Psoas muscle (tissue), 7 donors: ENCODE measurements at regions not wholly inside any gene's neighbourhood (a gene's known extent, or its start where the extent isn't known, plus 50 kb on each side); places are given as distances from the start of the nearest gene placed in this dataset.

Source experiments
- ATAC-seq, 4 donors: fragments of 200-7000 bp; cut with Tn5 transposase; one replicate each; pipeline ENCODE4 v1.9.1; 2020; ENCODE audit warnings: moderate library complexity in 3 of 4, mild to moderate bottlenecking in 2 of 4
- DNase-seq, 2 donors: peaks; one replicate each; pipeline ENCODE4 v3.0.0-alpha.2; 2020
- H3K27ac ChIP-seq: fragments of 200-600 bp; one replicate; pipeline ENCODE4 v1.8.0; 2022
- H3K27me3 ChIP-seq, 3 donors: fragments of 200-600 bp in 1 of 3; one replicate each; pipeline versions ENCODE4 v1.6.1 to v1.8.0; 2013 to 2022; ENCODE audit warnings: low read length in 2 of 3, mild to moderate bottlenecking in 2 of 3, moderate library complexity in 1 of 3; ENCODE audit not compliant: insufficient read depth in 3 of 3
- H3K36me3 ChIP-seq, 2 donors: fragments of 200-600 bp in 1 of 2; one replicate each; pipeline versions ENCODE4 v1.6.1 to v1.8.0; 2013 to 2022; ENCODE audit warnings: low read depth in 1 of 2, mild to moderate bottlenecking in 1 of 2, moderate library complexity in 1 of 2; ENCODE audit not compliant: insufficient read depth in 1 of 2
- H3K4me1 ChIP-seq: fragments of 200-600 bp; one replicate; pipeline ENCODE4 v1.8.0; 2022
- H3K4me3 ChIP-seq: fragments of 200-600 bp; one replicate; pipeline ENCODE4 v1.8.0; 2022; ENCODE audit warnings: mild to moderate bottlenecking
- H3K9me3 ChIP-seq: fragments of 200-600 bp; one replicate; pipeline ENCODE4 v1.8.0; 2022
- CTCF ChIP-seq: fragments of 200-600 bp; IDR thresholded peaks from one replicate; pipeline ENCODE4 v1.8.0; 2022; ENCODE audit warnings: antibody characterized with exemption
- WGBS, 3 donors: extraction: QIAGEN DNeasy Blood & Tissue Kit; methylation state at CpG; one replicate each; pipeline versions ENCODE4 v1.1.6 to v1.1.7; 2013; 5-methylcytosine and 5-hydroxymethylcytosine counted together
- intact Hi-C, 2 donors: fragments of 100-400 bp; cut with DNase I; formaldehyde crosslinking; loops; one replicate each; pipeline versions ENCODE4 v1.11.0 to v1.14.2; 2022
- donor health status: healthy with polysubstance abuse.
- donor health status: DM: no; HTN: no; CAD: no; lungs with moderate emphysema.
- donor health status: Bipolar disorder and iron deficiency.
- donor health status: healthy.
- donor health status: DM: yes; HTN: yes; CAD: no.
- donor health status: DM: no; HTN: no; CAD: no.
- donor health status: DM: yes; HTN: yes; CAD: no.

- Histone ChIP-seq H3K27me3 (no peaks in the 10 kb centered on the region), H3K9me3 (no peaks in the 10 kb centered on the region), H3K4me3 (no peak overlapping the region), H3K36me3 (no peaks in the 10 kb centered on the region), H3K4me1 (no peaks in the 10 kb centered on the region), H3K27ac (no peak overlapping the region)
- WGBS, 3 donors, result 77 to 84% (median 80%) methylated on average over 5 of the region's 5 CpGs
- TF ChIP-seq CTCF, result no peak
- no peak for DNase-seq
- intact Hi-C loops, result no loop called here
- no peak for ATAC-seq
These were observed 147.8 kb downstream of the KCNE4 start for GRCh38 chr2:223199531-223200515.

- Histone ChIP-seq H3K9me3 (no peaks in the 10 kb centered on the region), H3K36me3 (no peaks in the 10 kb centered on the region), H3K27me3 (no peaks in the 10 kb centered on the region), H3K4me1 (no peaks in the 10 kb centered on the region), H3K27ac (no peak overlapping the region), H3K4me3 (no peak overlapping the region)
- ATAC-seq (no peak), DNase-seq (no peak)
- WGBS, 3 donors, result 69 to 76% (median 72%) methylated on average over 4 of the region's 4 CpGs
- intact Hi-C loops, result no loop called here
- no peak for TF ChIP-seq CTCF
These were observed 152.3 kb downstream of the KCNE4 start for GRCh38 chr2:223203971-223204929.

GRCh38 chr2:223210489-223210888, 158.5 kb downstream of the KCNE4 start:
- H3K27me3 ChIP-seq, result no peaks in the 10 kb centered on the region
- WGBS, 3 donors, result 95 to 96% (median 95%) methylated on average over 2 of the region's 2 CpGs

More at GRCh38 chr2:223210489-223210888, 158.5 kb downstream of the KCNE4 start:
- no peaks in the 10 kb centered on the region for H3K4me1 ChIP-seq
- intact Hi-C loops, result no loop called here
- H3K36me3 ChIP-seq, result no peaks in the 10 kb centered on the region
- peaks cover 4% of the 10 kb centered on the region for H3K9me3 ChIP-seq
- H3K4me3 ChIP-seq, result no peak overlapping the region
- no peak for ATAC-seq
- no peak for DNase-seq
- no peak for TF ChIP-seq CTCF
- no peak overlapping the region for H3K27ac ChIP-seq
